ENCODE measurements at regions not wholly inside any gene's neighbourhood (a gene's known extent, or its start where the extent isn't known, plus 50 kb on each side); places are given as distances from the start of the nearest gene placed in this dataset.

DNA sequence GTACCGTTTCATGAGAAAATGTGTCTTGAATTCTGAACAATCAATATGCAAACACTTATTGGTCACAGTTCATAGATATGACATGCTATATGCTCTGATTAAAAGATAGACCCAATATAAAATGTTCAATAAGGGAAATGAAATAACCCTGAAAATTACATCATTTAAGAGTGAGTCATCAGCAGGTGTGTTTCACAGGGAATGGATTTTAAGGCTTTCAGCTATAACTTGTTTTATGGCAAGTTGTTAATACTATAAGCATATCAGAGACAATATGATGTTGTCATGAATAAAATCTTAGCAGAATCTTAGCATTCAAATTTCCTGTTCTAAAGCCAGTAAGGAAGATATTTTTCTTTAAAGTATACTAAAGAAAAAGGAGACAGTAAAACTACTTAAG lies 483.4 kb upstream of the PCDH9 start:
- TF ChIP-seq EZH2 (IDR thresholded peaks at IDR 0.05; ENCODE audit: insufficient read depth, poor library complexity, severe bottlenecking) (no peak), EZH2phosphoT487 (IDR thresholded peaks at IDR 0.05; ENCODE audit: insufficient read depth, low read depth) (no peak)

All from GM23248 (cell line).